ENCODE measurements at regions not wholly inside any gene's neighbourhood (a gene's known extent, or its start where the extent isn't known, plus 50 kb on each side); places are given as distances from the start of the nearest gene placed in this dataset.
"Not testable (repeated sequence)": the region's sequence is repeated elsewhere in the genome, so short reads cannot be mapped to it uniquely, and the experiment has no call there.

GRCh38 chr3:101138817-101139216 is 145.6 kb upstream of the ABI3BP start:
- DNase-seq (ENCODE audit: low read depth in 2 of 2) = no peak

GRCh38 chr3:101134331-101134730 is 141.1 kb upstream of the ABI3BP start:
- DNase-seq (ENCODE audit: low read depth in 2 of 2) = no peak

- no peak for DNase-seq (ENCODE audit: low read depth in 2 of 2)
Measured at GRCh38 chr3:101133652-101134051, 140.4 kb upstream of the ABI3BP start.

- not testable (repeated sequence) for DNase-seq (ENCODE audit: low read depth in 2 of 2)
Measured at GRCh38 chr3:101133197-101133596, 140.0 kb upstream of the ABI3BP start.

GRCh38 chr3:101131767-101132166 is 138.5 kb upstream of the ABI3BP start:
- no peak for DNase-seq (ENCODE audit: low read depth in 2 of 2)

GRCh38 chr3:101128786-101129185 is 135.6 kb upstream of the ABI3BP start:
- no peak for DNase-seq (ENCODE audit: low read depth in 2 of 2)

GRCh38 chr3:101128001-101128400 is 134.8 kb upstream of the ABI3BP start:
- DNase-seq (ENCODE audit: low read depth in 2 of 2) = no peak

- DNase-seq (ENCODE audit: low read depth in 2 of 2) = no peak
Measured at GRCh38 chr3:101124125-101124524, 130.9 kb upstream of the ABI3BP start.

GRCh38 chr3:101123081-101123480 is 129.9 kb upstream of the ABI3BP start:
- no peak for DNase-seq (ENCODE audit: low read depth in 2 of 2)

GRCh38 chr3:101122681-101123080 is 129.5 kb upstream of the ABI3BP start:
- no peak for DNase-seq (ENCODE audit: low read depth in 2 of 2)

- no peak for DNase-seq (ENCODE audit: low read depth in 2 of 2)
Measured at GRCh38 chr3:101120039-101120438, 126.8 kb upstream of the ABI3BP start.

- no peak for DNase-seq (ENCODE audit: low read depth in 2 of 2)
Measured at GRCh38 chr3:101119535-101119934, 126.3 kb upstream of the ABI3BP start.

- no peak for DNase-seq (ENCODE audit: low read depth in 2 of 2)
Measured at GRCh38 chr3:101117980-101118379, 124.8 kb upstream of the ABI3BP start.

- no peak for DNase-seq (ENCODE audit: low read depth in 2 of 2)
Measured at GRCh38 chr3:101117465-101117864, 124.2 kb upstream of the ABI3BP start.

- not testable (repeated sequence) for DNase-seq (ENCODE audit: low read depth in 2 of 2)
Measured at GRCh38 chr3:101110295-101110694, 117.1 kb upstream of the ABI3BP start.

GRCh38 chr3:101104321-101104720 is 111.1 kb upstream of the ABI3BP start:
- no peak for DNase-seq (ENCODE audit: low read depth in 2 of 2)

GRCh38 chr3:101102678-101103296 is 109.6 kb upstream of the ABI3BP start:
- DNase-seq (ENCODE audit: low read depth in 2 of 2) = no peak

- DNase-seq (ENCODE audit: low read depth in 2 of 2) = no peak
Measured at GRCh38 chr3:101100361-101101009, 107.3 kb upstream of the ABI3BP start.

- no peak for DNase-seq (ENCODE audit: low read depth in 2 of 2)
Measured at GRCh38 chr3:101099791-101100190, 106.6 kb upstream of the ABI3BP start.

- no peak for DNase-seq (ENCODE audit: low read depth in 2 of 2)
Measured at GRCh38 chr3:101096444-101096843, 103.2 kb upstream of the ABI3BP start.

GRCh38 chr3:101095693-101096430 is 102.6 kb upstream of the ABI3BP start:
- no peak for DNase-seq (ENCODE audit: low read depth in 2 of 2)

GRCh38 chr3:101091489-101091888 is 98.3 kb upstream of the ABI3BP start:
- DNase-seq (ENCODE audit: low read depth in 2 of 2) = no peak

- no peak for DNase-seq (ENCODE audit: low read depth in 2 of 2)
Measured at GRCh38 chr3:101085752-101086151, 92.5 kb upstream of the ABI3BP start.

All from stimulated activated CD4-positive, alpha-beta T cell treated with anti-CD3 and anti-CD28 coated beads, Interleukin-1b, Interleukin-23, amount 100 ng/mL, for 4 hours (primary cell).